ENCODE measurements at regions not wholly inside any gene's neighbourhood (a gene's known extent, or its start where the extent isn't known, plus 50 kb on each side); places are given as distances from the start of the nearest gene placed in this dataset.
"Not testable (repeated sequence)": the region's sequence is repeated elsewhere in the genome, so short reads cannot be mapped to it uniquely, and the experiment has no call there.

GRCh38 chr10:117759266-117759665 lies 216.7 kb downstream of the EMX2 start:
- Histone ChIP-seq H3K4me3 (ENCODE audit: low read length) (no peak overlapping the region), H3K9me3 (ENCODE audit: insufficient read depth, low read depth, low read length) (no peaks in the 10 kb centered on the region), H3K27ac (ENCODE audit: low read length) (no peak overlapping the region), H3K36me3 (ENCODE audit: insufficient read depth, low read depth, low read length) (no peaks in the 10 kb centered on the region), H3K4me1 (ENCODE audit: insufficient read depth, low read length) (no peaks in the 10 kb centered on the region), H3K9ac (ENCODE audit: low read depth, low read length) (no peak overlapping the region), H3K27me3 (ENCODE audit: insufficient read depth, low read length) (no peaks in the 10 kb centered on the region)

GRCh38 chr10:117761695-117762094 lies 219.1 kb downstream of the EMX2 start:
- H3K9ac ChIP-seq (ENCODE audit: low read depth, low read length): no peak overlapping the region
- no peaks in the 10 kb centered on the region for H3K36me3 ChIP-seq (ENCODE audit: insufficient read depth, low read depth, low read length)
- H3K27me3 ChIP-seq (ENCODE audit: insufficient read depth, low read length): no peaks in the 10 kb centered on the region
- H3K27ac ChIP-seq (ENCODE audit: low read length): no peak overlapping the region
- no peaks in the 10 kb centered on the region for H3K4me1 ChIP-seq (ENCODE audit: insufficient read depth, low read length)
- no peak overlapping the region for H3K4me3 ChIP-seq (ENCODE audit: low read length)
- H3K9me3 ChIP-seq (ENCODE audit: insufficient read depth, low read depth, low read length): no peaks in the 10 kb centered on the region

GRCh38 chr10:117762126-117762818 lies 219.7 kb downstream of the EMX2 start:
- Histone ChIP-seq H3K27ac (ENCODE audit: low read length) (no peak overlapping the region), H3K4me3 (ENCODE audit: low read length) (no peak overlapping the region), H3K9ac (ENCODE audit: low read depth, low read length) (no peak overlapping the region), H3K9me3 (ENCODE audit: insufficient read depth, low read depth, low read length) (no peaks in the 10 kb centered on the region), H3K36me3 (ENCODE audit: insufficient read depth, low read depth, low read length) (no peaks in the 10 kb centered on the region), H3K27me3 (ENCODE audit: insufficient read depth, low read length) (no peaks in the 10 kb centered on the region), H3K4me1 (ENCODE audit: insufficient read depth, low read length) (no peaks in the 10 kb centered on the region)

- no peaks in the 10 kb centered on the region for H3K27me3 ChIP-seq (ENCODE audit: insufficient read depth, low read length)
- H3K36me3 ChIP-seq (ENCODE audit: insufficient read depth, low read depth, low read length): no peaks in the 10 kb centered on the region
- H3K9me3 ChIP-seq (ENCODE audit: insufficient read depth, low read depth, low read length): no peaks in the 10 kb centered on the region
- no peak overlapping the region for H3K4me3 ChIP-seq (ENCODE audit: low read length)
- H3K9ac ChIP-seq (ENCODE audit: low read depth, low read length): no peak overlapping the region
- no peaks in the 10 kb centered on the region for H3K4me1 ChIP-seq (ENCODE audit: insufficient read depth, low read length)
- no peak overlapping the region for H3K27ac ChIP-seq (ENCODE audit: low read length)
Measured at GRCh38 chr10:117762819-117763172, 220.2 kb downstream of the EMX2 start.

GRCh38 chr10:117763528-117763927 lies 221.0 kb downstream of the EMX2 start:
- H3K9me3 ChIP-seq (ENCODE audit: insufficient read depth, low read depth, low read length): no peaks in the 10 kb centered on the region
- no peak overlapping the region for H3K9ac ChIP-seq (ENCODE audit: low read depth, low read length)
- no peaks in the 10 kb centered on the region for H3K4me1 ChIP-seq (ENCODE audit: insufficient read depth, low read length)
- H3K36me3 ChIP-seq (ENCODE audit: insufficient read depth, low read depth, low read length): no peaks in the 10 kb centered on the region
- no peak overlapping the region for H3K4me3 ChIP-seq (ENCODE audit: low read length)
- H3K27me3 ChIP-seq (ENCODE audit: insufficient read depth, low read length): no peaks in the 10 kb centered on the region
- no peak overlapping the region for H3K27ac ChIP-seq (ENCODE audit: low read length)

- Histone ChIP-seq H3K4me1 (ENCODE audit: insufficient read depth, low read length) (0 out of 2 replicates have a peak, but pooled peaks cover 5% of the 10 kb centered on the region), H3K9ac (ENCODE audit: low read depth, low read length) (no peak overlapping the region), H3K9me3 (ENCODE audit: insufficient read depth, low read depth, low read length) (no peaks in the 10 kb centered on the region), H3K4me3 (ENCODE audit: low read length) (no peak overlapping the region), H3K36me3 (ENCODE audit: insufficient read depth, low read depth, low read length) (no peaks in the 10 kb centered on the region), H3K27me3 (ENCODE audit: insufficient read depth, low read length) (no peaks in the 10 kb centered on the region), H3K27ac (ENCODE audit: low read length) (no peak overlapping the region)
Measured at GRCh38 chr10:117768333-117769042, 225.9 kb downstream of the EMX2 start.

- Histone ChIP-seq H3K4me3 (ENCODE audit: low read length) (no peak overlapping the region), H3K9me3 (ENCODE audit: insufficient read depth, low read depth, low read length) (no peaks in the 10 kb centered on the region), H3K27ac (ENCODE audit: low read length) (no peak overlapping the region), H3K4me1 (ENCODE audit: insufficient read depth, low read length) (0 out of 2 replicates have a peak, but pooled peaks cover 5% of the 10 kb centered on the region), H3K36me3 (ENCODE audit: insufficient read depth, low read depth, low read length) (no peaks in the 10 kb centered on the region), H3K27me3 (ENCODE audit: insufficient read depth, low read length) (no peaks in the 10 kb centered on the region), H3K9ac (ENCODE audit: low read depth, low read length) (no peak overlapping the region)
Measured at GRCh38 chr10:117775526-117775925, 233.0 kb downstream of the EMX2 start.

GRCh38 chr10:117777222-117777621 lies 234.7 kb downstream of the EMX2 start:
- H3K4me3 ChIP-seq (ENCODE audit: low read length); H3K27me3 ChIP-seq (ENCODE audit: insufficient read depth, low read length); H3K9me3 ChIP-seq (ENCODE audit: insufficient read depth, low read depth, low read length); H3K4me1 ChIP-seq (ENCODE audit: insufficient read depth, low read length); H3K9ac ChIP-seq (ENCODE audit: low read depth, low read length); H3K27ac ChIP-seq (ENCODE audit: low read length); H3K36me3 ChIP-seq (ENCODE audit: insufficient read depth, low read depth, low read length): not testable (repeated sequence)

GRCh38 chr10:117778241-117778640 lies 235.7 kb downstream of the EMX2 start:
- H3K27me3 ChIP-seq (ENCODE audit: insufficient read depth, low read length): no peaks in the 10 kb centered on the region
- H3K9ac ChIP-seq (ENCODE audit: low read depth, low read length): no peak overlapping the region
- H3K27ac ChIP-seq (ENCODE audit: low read length): no peak overlapping the region
- no peaks in the 10 kb centered on the region for H3K9me3 ChIP-seq (ENCODE audit: insufficient read depth, low read depth, low read length)
- H3K36me3 ChIP-seq (ENCODE audit: insufficient read depth, low read depth, low read length): no peaks in the 10 kb centered on the region
- H3K4me1 ChIP-seq (ENCODE audit: insufficient read depth, low read length): no peaks in the 10 kb centered on the region
- H3K4me3 ChIP-seq (ENCODE audit: low read length): no peak overlapping the region

GRCh38 chr10:117780411-117780810 lies 237.9 kb downstream of the EMX2 start:
- Histone ChIP-seq H3K27ac (ENCODE audit: low read length) (no peak overlapping the region), H3K36me3 (ENCODE audit: insufficient read depth, low read depth, low read length) (no peaks in the 10 kb centered on the region)

GRCh38 chr10:117781216-117781831 lies 238.8 kb downstream of the EMX2 start:
- Histone ChIP-seq H3K4me3 (ENCODE audit: low read length) (no peak overlapping the region), H3K27ac (ENCODE audit: low read length) (no peak overlapping the region), H3K9me3 (ENCODE audit: insufficient read depth, low read depth, low read length) (no peaks in the 10 kb centered on the region), H3K4me1 (ENCODE audit: insufficient read depth, low read length) (no peaks in the 10 kb centered on the region), H3K27me3 (ENCODE audit: insufficient read depth, low read length) (no peaks in the 10 kb centered on the region), H3K9ac (ENCODE audit: low read depth, low read length) (no peak overlapping the region), H3K36me3 (ENCODE audit: insufficient read depth, low read depth, low read length) (no peaks in the 10 kb centered on the region)

More at GRCh38 chr10:117780411-117780810, 237.9 kb downstream of the EMX2 start:
- Histone ChIP-seq H3K9me3 (ENCODE audit: insufficient read depth, low read depth, low read length) (no peaks in the 10 kb centered on the region), H3K9ac (ENCODE audit: low read depth, low read length) (no peak overlapping the region), H3K4me3 (ENCODE audit: low read length) (no peak overlapping the region), H3K4me1 (ENCODE audit: insufficient read depth, low read length) (no peaks in the 10 kb centered on the region), H3K27me3 (ENCODE audit: insufficient read depth, low read length) (no peaks in the 10 kb centered on the region)

- no peaks in the 10 kb centered on the region for H3K4me1 ChIP-seq (ENCODE audit: insufficient read depth, low read length)
- no peak overlapping the region for H3K4me3 ChIP-seq (ENCODE audit: low read length)
- no peaks in the 10 kb centered on the region for H3K27me3 ChIP-seq (ENCODE audit: insufficient read depth, low read length)
- H3K27ac ChIP-seq (ENCODE audit: low read length): no peak overlapping the region
- H3K36me3 ChIP-seq (ENCODE audit: insufficient read depth, low read depth, low read length): no peaks in the 10 kb centered on the region
- no peak overlapping the region for H3K9ac ChIP-seq (ENCODE audit: low read depth, low read length)
- H3K9me3 ChIP-seq (ENCODE audit: insufficient read depth, low read depth, low read length): no peaks in the 10 kb centered on the region
Measured at GRCh38 chr10:117782276-117782675, 239.7 kb downstream of the EMX2 start.

Measured in iPS-20b (cell line).